ENCODE measurements at regions not wholly inside any gene's neighbourhood (a gene's known extent, or its start where the extent isn't known, plus 50 kb on each side); places are given as distances from the start of the nearest gene placed in this dataset.

DNA sequence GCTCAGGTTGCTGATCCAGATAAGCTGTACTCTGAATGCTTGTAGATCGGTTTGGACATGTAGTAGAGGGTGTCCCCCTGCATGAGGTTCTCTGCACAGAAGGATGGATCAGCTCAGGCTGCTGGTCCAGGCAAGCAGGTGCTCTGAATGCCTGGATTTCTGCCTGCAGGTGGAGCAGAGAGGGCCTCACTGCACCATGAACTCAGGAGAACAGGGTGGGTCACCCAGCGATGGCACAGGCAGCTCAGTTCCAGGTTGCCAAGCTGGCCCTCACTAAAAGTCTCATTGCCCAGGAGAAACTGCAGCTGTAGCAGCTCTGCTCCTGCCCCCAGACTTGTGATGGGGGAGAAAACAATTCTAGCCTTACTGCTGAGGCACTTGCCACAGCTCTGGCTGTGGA, 491.8 kb downstream of the XIRP2 start:
- Histone ChIP-seq H3K27ac (no peak overlapping the region), H3K36me3 (no peaks in the 10 kb centered on the region), H3K4me1 (no peaks in the 10 kb centered on the region), H3K9me3 (no peaks in the 10 kb centered on the region), H3K27me3 (no peaks in the 10 kb centered on the region), H3K4me3 (no peak overlapping the region)
- ATAC-seq (no peak), DNase-seq (no peak)
- intact Hi-C loops (cut with DNase I) = no loop called here
- TF ChIP-seq, protein P1, sequence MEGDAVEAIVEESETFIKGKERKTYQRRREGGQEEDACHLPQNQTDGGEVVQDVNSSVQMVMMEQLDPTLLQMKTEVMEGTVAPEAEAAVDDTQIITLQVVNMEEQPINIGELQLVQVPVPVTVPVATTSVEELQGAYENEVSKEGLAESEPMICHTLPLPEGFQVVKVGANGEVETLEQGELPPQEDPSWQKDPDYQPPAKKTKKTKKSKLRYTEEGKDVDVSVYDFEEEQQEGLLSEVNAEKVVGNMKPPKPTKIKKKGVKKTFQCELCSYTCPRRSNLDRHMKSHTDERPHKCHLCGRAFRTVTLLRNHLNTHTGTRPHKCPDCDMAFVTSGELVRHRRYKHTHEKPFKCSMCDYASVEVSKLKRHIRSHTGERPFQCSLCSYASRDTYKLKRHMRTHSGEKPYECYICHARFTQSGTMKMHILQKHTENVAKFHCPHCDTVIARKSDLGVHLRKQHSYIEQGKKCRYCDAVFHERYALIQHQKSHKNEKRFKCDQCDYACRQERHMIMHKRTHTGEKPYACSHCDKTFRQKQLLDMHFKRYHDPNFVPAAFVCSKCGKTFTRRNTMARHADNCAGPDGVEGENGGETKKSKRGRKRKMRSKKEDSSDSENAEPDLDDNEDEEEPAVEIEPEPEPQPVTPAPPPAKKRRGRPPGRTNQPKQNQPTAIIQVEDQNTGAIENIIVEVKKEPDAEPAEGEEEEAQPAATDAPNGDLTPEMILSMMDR (IDR thresholded peaks at IDR 0.05) = no peak

DNA sequence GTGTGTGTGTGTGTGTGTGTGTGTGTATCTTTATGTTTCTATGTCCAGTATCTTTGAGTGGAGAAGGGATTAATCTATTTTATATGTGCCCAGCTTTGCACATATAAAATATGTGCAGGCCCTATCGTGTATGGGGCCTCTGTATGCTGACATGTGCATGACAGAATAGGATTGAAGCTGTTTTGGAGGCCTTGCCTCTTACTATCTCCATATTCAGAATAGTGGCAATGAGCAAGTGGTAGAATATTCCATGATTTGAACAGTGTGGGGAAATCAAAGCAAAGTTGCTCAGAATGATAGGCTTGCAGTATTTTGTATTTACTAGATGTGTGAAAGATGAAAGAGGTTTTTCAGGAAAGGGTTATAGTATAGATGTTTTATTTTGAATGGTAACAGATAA, 480.8 kb downstream of the XIRP2 start:
- Histone ChIP-seq H3K27ac (no peak overlapping the region), H3K27me3 (no peaks in the 10 kb centered on the region), H3K4me1 (no peaks in the 10 kb centered on the region), H3K4me3 (no peak overlapping the region), H3K9me3 (no peaks in the 10 kb centered on the region), H3K36me3 (no peaks in the 10 kb centered on the region)
- intact Hi-C loops (cut with DNase I) = no loop called here
- DNase-seq (no peak), ATAC-seq (no peak)
- TF ChIP-seq, protein P1 (IDR thresholded peaks at IDR 0.05) = no peak

DNA sequence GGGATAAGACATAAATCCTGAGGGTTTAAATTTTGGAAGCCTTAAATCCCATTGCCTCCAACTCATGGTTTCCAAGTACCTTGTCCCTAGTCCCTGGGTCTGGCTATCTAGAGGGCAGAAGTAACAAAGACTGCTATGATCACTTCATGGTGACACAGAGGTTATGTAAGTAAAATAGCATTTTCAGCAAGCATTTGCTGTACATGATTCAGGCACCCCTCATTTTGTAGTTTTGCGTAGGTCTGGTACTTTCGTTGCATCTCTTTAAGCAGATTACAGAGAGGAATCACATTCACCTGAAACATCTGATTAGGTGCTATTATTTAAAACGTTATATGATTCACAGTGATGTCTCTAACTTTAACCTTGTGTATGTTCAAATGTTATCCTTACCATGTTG, 480.1 kb downstream of the XIRP2 start:
- no peak overlapping the region for H3K4me3 ChIP-seq
- no peak overlapping the region for H3K27ac ChIP-seq
- no peaks in the 10 kb centered on the region for H3K27me3 ChIP-seq
- ATAC-seq = no peak
- TF ChIP-seq, protein P1 (IDR thresholded peaks at IDR 0.05) = no peak
- intact Hi-C loops (cut with DNase I) = no loop called here
- no peaks in the 10 kb centered on the region for H3K4me1 ChIP-seq
- H3K9me3 ChIP-seq = no peaks in the 10 kb centered on the region
- no peaks in the 10 kb centered on the region for H3K36me3 ChIP-seq
- no peak for DNase-seq

DNA sequence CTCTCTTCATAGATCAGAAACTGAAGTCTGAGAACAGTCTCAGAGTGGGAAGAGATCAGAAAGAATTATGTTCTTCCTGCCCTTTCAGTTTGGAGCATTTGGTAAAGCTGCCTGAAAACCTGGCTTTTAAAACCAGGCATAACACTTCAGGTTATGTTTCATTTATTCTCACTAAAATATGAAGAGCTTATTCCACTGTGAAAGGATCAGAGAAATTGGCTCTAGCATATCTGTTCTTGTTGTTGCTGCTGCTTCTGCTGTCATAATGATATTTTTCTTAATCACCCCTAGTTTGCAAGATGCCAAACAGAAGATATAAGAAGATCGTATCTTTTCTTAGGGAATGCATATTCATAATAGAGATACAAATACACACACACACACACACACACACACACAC, 476.9 kb downstream of the XIRP2 start:
- H3K27ac ChIP-seq = no peak overlapping the region
- H3K36me3 ChIP-seq = no peaks in the 10 kb centered on the region
- TF ChIP-seq, protein P1 (IDR thresholded peaks at IDR 0.05) = no peak
- H3K4me1 ChIP-seq = no peaks in the 10 kb centered on the region
- intact Hi-C loops (cut with DNase I) = no loop called here
- H3K9me3 ChIP-seq = no peaks in the 10 kb centered on the region
- ATAC-seq = no peak
- DNase-seq = no peak
- H3K4me3 ChIP-seq = no peak overlapping the region
- no peaks in the 10 kb centered on the region for H3K27me3 ChIP-seq

DNA sequence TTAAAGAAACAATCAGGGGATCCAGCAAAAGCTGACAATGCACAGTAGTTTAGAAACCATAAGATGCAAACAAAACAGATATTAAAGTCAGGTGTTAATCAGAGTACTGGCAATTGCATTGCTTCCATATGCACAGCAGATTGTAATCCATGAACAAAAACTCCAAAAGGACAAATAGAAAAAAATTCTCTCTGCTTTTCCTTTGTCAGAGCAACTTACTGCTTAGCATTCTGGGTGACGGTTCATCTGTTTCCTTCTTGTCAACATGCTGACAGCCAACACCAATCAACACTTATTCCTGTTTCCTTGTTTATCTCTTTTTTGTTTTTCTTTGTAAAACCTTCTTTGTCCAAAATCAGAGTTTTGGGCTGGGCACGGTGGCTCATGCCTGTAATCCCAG, 473.1 kb downstream of the XIRP2 start:
- Histone ChIP-seq H3K4me1 (no peaks in the 10 kb centered on the region), H3K9me3 (no peaks in the 10 kb centered on the region), H3K36me3 (no peaks in the 10 kb centered on the region), H3K27ac (no peak overlapping the region), H3K4me3 (no peak overlapping the region), H3K27me3 (no peaks in the 10 kb centered on the region)
- intact Hi-C loops (cut with DNase I) = no loop called here
- no peak for ATAC-seq
- TF ChIP-seq, protein P1 (IDR thresholded peaks at IDR 0.05) = no peak
- DNase-seq = no peak
